Activated CD8-positive, alpha-beta T cell treated with anti-CD3 and anti-CD28 coated beads, Interleukin-2, amount 10 ng/mL, durations not matched to agents 7 days and 5 days (primary cell): ENCODE measurements at regions not wholly inside any gene's neighbourhood (a gene's known extent, or its start where the extent isn't known, plus 50 kb on each side); places are given as distances from the start of the nearest gene placed in this dataset.

Experiments
- ATAC-seq: fragments of 150-1000 bp; cut with Tn5 transposase; one replicate; pipeline ENCODE4 v1.10.0; 2021; ENCODE audit warnings: moderate library complexity
- CTCF ChIA-PET: fragments of 350-600 bp; sonication (Branson Sonifier 250); formaldehyde crosslinking; loops from one replicate; lab custom pipeline; 2021; ENCODE audit warnings: antibody characterized with exemption; lab: Charles Lee
- POLR2A ChIA-PET: fragments of 350-600 bp; sonication (Branson Sonifier 250); formaldehyde crosslinking; loops from one replicate; lab custom pipeline; 2021; ENCODE audit warnings: antibody characterized with exemption; lab: Charles Lee
- DNase-seq: peaks from one replicate; pipeline ENCODE4 v3.0.0-alpha.2; 2020
- H3K27ac Mint-ChIP-seq: one replicate; pipeline ENCODE4 v1.8.0; 2021; ENCODE audit warnings: mild to moderate bottlenecking, mixed read lengths
- H3K27me3 Mint-ChIP-seq: one replicate; pipeline ENCODE4 v1.8.0; 2021; ENCODE audit warnings: low read depth, mixed read lengths
- H3K36me3 Mint-ChIP-seq: one replicate; pipeline ENCODE4 v1.8.0; 2021; ENCODE audit warnings: low read depth, mixed read lengths
- H3K4me1 Mint-ChIP-seq: one replicate; pipeline ENCODE4 v1.8.0; 2021; ENCODE audit warnings: low read depth, mixed read lengths
- H3K4me3 Mint-ChIP-seq: one replicate; pipeline ENCODE4 v1.8.0; 2021; ENCODE audit warnings: mild to moderate bottlenecking, mixed read lengths
- H3K9me3 Mint-ChIP-seq: one replicate; pipeline ENCODE4 v1.8.0; 2022; ENCODE audit warnings: mixed read lengths; ENCODE audit not compliant: insufficient read depth

- POLR2A ChIA-PET = no interaction called here
- Mint-ChIP-seq H3K9me3 (no peaks in the 10 kb centered on the region), H3K27ac (no peak overlapping the region), H3K36me3 (no peaks in the 10 kb centered on the region), H3K4me1 (no peaks in the 10 kb centered on the region), H3K4me3 (no peak overlapping the region), H3K27me3 (peaks cover 5% of the 10 kb centered on the region)
- DNase-seq (no peak), ATAC-seq (no peak)
- CTCF ChIA-PET = no interaction called here
Measured at GRCh38 chr2:195304310-195304709, 352.7 kb upstream of the SLC39A10 start.

- DNase-seq = no peak
- no peaks in the 10 kb centered on the region for H3K36me3 Mint-ChIP-seq
- H3K4me3 Mint-ChIP-seq = no peak overlapping the region
- no peaks in the 10 kb centered on the region for H3K4me1 Mint-ChIP-seq
- ChIA-PET POLR2A (no interaction called here), CTCF (no interaction called here)
- H3K9me3 Mint-ChIP-seq = no peaks in the 10 kb centered on the region
- H3K27ac Mint-ChIP-seq = no peak overlapping the region
- no peak for ATAC-seq
- H3K27me3 Mint-ChIP-seq = peaks cover 5% of the 10 kb centered on the region
Measured at GRCh38 chr2:195300631-195301030, 356.4 kb upstream of the SLC39A10 start.

- ChIA-PET CTCF (no interaction called here), POLR2A (no interaction called here)
- Mint-ChIP-seq H3K4me3 (no peak overlapping the region), H3K27ac (no peak overlapping the region), H3K4me1 (no peaks in the 10 kb centered on the region), H3K27me3 (peaks cover 5% of the 10 kb centered on the region), H3K9me3 (no peaks in the 10 kb centered on the region), H3K36me3 (no peaks in the 10 kb centered on the region)
- ATAC-seq (no peak), DNase-seq (no peak)
Measured at GRCh38 chr2:195299600-195299999, 357.4 kb upstream of the SLC39A10 start.

GRCh38 chr2:195296490-195296889, 360.5 kb upstream of the SLC39A10 start:
- peaks cover 2% of the 10 kb centered on the region for H3K27me3 Mint-ChIP-seq
- no peaks in the 10 kb centered on the region for H3K36me3 Mint-ChIP-seq
- DNase-seq (no peak), ATAC-seq (no peak)
- no peak overlapping the region for H3K4me3 Mint-ChIP-seq
- POLR2A ChIA-PET = no interaction called here
- H3K4me1 Mint-ChIP-seq = no peaks in the 10 kb centered on the region
- no peaks in the 10 kb centered on the region for H3K9me3 Mint-ChIP-seq
- no peak overlapping the region for H3K27ac Mint-ChIP-seq
- CTCF ChIA-PET = no interaction called here

GRCh38 chr2:195289081-195289480, 367.9 kb upstream of the SLC39A10 start:
- no peaks in the 10 kb centered on the region for H3K9me3 Mint-ChIP-seq

GRCh38 chr2:195279840-195280427, 377.1 kb upstream of the SLC39A10 start:
- CTCF ChIA-PET = no interaction called here
- no peak for DNase-seq
- Mint-ChIP-seq H3K36me3 (no peaks in the 10 kb centered on the region), H3K4me1 (no peaks in the 10 kb centered on the region), H3K27ac (no peak overlapping the region), H3K4me3 (no peak overlapping the region), H3K9me3 (no peaks in the 10 kb centered on the region), H3K27me3 (no peaks in the 10 kb centered on the region)
- POLR2A ChIA-PET = interaction anchor here (0.6 kb wide), 1 partner anchor 353 kb away, joined by 3 read pairs; no protein-coding TSS in a partner anchor
- no peak for ATAC-seq

More at GRCh38 chr2:195289081-195289480, 367.9 kb upstream of the SLC39A10 start:
- Mint-ChIP-seq H3K27ac (no peak overlapping the region), H3K27me3 (no peaks in the 10 kb centered on the region), H3K36me3 (no peaks in the 10 kb centered on the region), H3K4me1 (no peaks in the 10 kb centered on the region), H3K4me3 (no peak overlapping the region)
- ATAC-seq (no peak), DNase-seq (no peak)
- CTCF ChIA-PET = no interaction called here
- POLR2A ChIA-PET = no interaction called here

- Mint-ChIP-seq H3K27me3 (no peaks in the 10 kb centered on the region), H3K36me3 (no peaks in the 10 kb centered on the region), H3K27ac (no peak overlapping the region), H3K4me3 (no peak overlapping the region), H3K9me3 (no peaks in the 10 kb centered on the region), H3K4me1 (no peaks in the 10 kb centered on the region)
- CTCF ChIA-PET = interaction anchor here (0.8 kb wide), 1 partner anchor 12 kb away, joined by 4 read pairs; no protein-coding TSS in a partner anchor
- POLR2A ChIA-PET = interaction anchor here (0.6 kb wide), 1 partner anchor 1500 kb away, joined by 4 read pairs; no protein-coding TSS in a partner anchor
- no peak for ATAC-seq
- no peak for DNase-seq
Measured at GRCh38 chr2:195270466-195271039, 386.5 kb upstream of the SLC39A10 start.

- CTCF ChIA-PET = no interaction called here
- Mint-ChIP-seq H3K9me3 (no peaks in the 10 kb centered on the region), H3K27ac (no peak overlapping the region), H3K4me1 (no peaks in the 10 kb centered on the region), H3K36me3 (no peaks in the 10 kb centered on the region), H3K4me3 (no peak overlapping the region), H3K27me3 (no peaks in the 10 kb centered on the region)
- no peak for ATAC-seq
- no peak for DNase-seq
- POLR2A ChIA-PET = no interaction called here
Measured at GRCh38 chr2:195269220-195269619, 387.8 kb upstream of the SLC39A10 start.

- CTCF ChIA-PET = interaction anchor here (1.0 kb wide), 1 partner anchor 12 kb away, joined by 4 read pairs; no protein-coding TSS in a partner anchor
- Mint-ChIP-seq H3K4me1 (no peaks in the 10 kb centered on the region), H3K9me3 (peaks cover 7% of the 10 kb centered on the region), H3K27ac (no peak overlapping the region), H3K36me3 (no peaks in the 10 kb centered on the region), H3K27me3 (no peaks in the 10 kb centered on the region), H3K4me3 (no peak overlapping the region)
- ATAC-seq (no peak), DNase-seq (no peak)
- POLR2A ChIA-PET = no interaction called here
Measured at GRCh38 chr2:195257979-195258378, 399.0 kb upstream of the SLC39A10 start.

- Mint-ChIP-seq H3K27me3 (no peaks in the 10 kb centered on the region), H3K4me1 (no peaks in the 10 kb centered on the region), H3K9me3 (peaks cover 14% of the 10 kb centered on the region), H3K4me3 (no peak overlapping the region), H3K27ac (no peak overlapping the region), H3K36me3 (no peaks in the 10 kb centered on the region)
- ChIA-PET CTCF (no interaction called here), POLR2A (no interaction called here)
- no peak for DNase-seq
- no peak for ATAC-seq
Measured at GRCh38 chr2:195252018-195252417, 405.0 kb upstream of the SLC39A10 start.

- CTCF ChIA-PET = no interaction called here
- H3K27me3 Mint-ChIP-seq = no peaks in the 10 kb centered on the region
- H3K4me1 Mint-ChIP-seq = no peaks in the 10 kb centered on the region
- H3K9me3 Mint-ChIP-seq = peaks cover 16% of the 10 kb centered on the region
- POLR2A ChIA-PET = no interaction called here
- ATAC-seq (no peak), DNase-seq (no peak)
- H3K27ac Mint-ChIP-seq = no peak overlapping the region
- H3K36me3 Mint-ChIP-seq = no peaks in the 10 kb centered on the region
- H3K4me3 Mint-ChIP-seq = no peak overlapping the region
Measured at GRCh38 chr2:195251214-195251613, 405.8 kb upstream of the SLC39A10 start.

- no peak for DNase-seq
- Mint-ChIP-seq H3K27me3 (no peaks in the 10 kb centered on the region), H3K4me3 (no peak overlapping the region), H3K36me3 (no peaks in the 10 kb centered on the region), H3K27ac (no peak overlapping the region), H3K9me3 (peaks cover 3% of the 10 kb centered on the region), H3K4me1 (no peaks in the 10 kb centered on the region)
- no peak for ATAC-seq
- ChIA-PET CTCF (no interaction called here), POLR2A (no interaction called here)
Measured at GRCh38 chr2:195238826-195239225, 418.2 kb upstream of the SLC39A10 start.
